ENCODE measurements at regions not wholly inside any gene's neighbourhood (a gene's known extent, or its start where the extent isn't known, plus 50 kb on each side); places are given as distances from the start of the nearest gene placed in this dataset.

DNA sequence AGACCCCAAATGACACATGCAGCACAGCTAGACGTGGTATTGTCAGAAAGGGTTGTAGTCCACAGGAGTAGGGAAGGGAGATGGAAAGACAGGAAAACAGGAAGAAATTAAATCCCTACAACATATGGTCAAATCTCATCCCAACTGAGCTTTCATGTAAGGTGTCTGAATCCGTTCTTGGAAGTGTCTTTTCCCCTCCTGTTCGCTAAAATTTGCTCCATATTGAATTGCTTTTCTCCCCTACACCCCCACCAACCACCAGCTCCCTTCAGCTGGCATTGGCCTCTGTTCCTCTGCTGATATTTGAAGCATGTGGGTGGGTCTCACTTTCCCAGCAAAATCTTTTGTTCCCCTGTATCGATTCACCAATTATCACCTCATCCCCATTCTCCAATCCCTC lies 376.2 kb upstream of the WWC1 start:
- Histone ChIP-seq H3K9me3 (ENCODE audit: insufficient read depth, low read length) (no peaks in the 10 kb centered on the region), H3K27me3 (ENCODE audit: low read length) (no peaks in the 10 kb centered on the region), H3K9ac (ENCODE audit: low read length) (no peak overlapping the region)

DNA sequence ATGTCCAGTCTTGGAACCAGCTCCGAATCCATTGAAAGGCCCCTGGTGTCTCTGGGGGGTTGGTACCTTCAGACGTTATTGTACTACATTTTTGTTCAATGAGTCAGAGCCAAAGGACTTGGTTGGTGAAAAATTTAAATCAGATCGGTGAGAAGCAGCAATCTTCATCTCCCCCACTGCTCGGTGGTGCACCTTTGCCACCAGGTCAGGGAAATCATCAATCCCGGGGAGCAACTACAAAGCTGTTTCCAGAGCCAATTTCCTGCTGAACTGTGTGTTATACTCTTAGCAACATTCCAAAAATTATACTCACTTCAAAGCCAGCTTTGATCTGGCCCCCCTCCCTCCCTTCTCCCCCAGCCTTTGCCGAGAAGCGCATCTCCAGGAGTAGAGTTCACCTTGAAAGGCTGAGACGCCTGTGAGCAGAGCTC lies 375.2 kb upstream of the WWC1 start:
- Histone ChIP-seq H3K4me2 (ENCODE audit: low read depth, low read length, poor library complexity, severe bottlenecking) (no peak overlapping the region), H3K79me2 (ENCODE audit: insufficient read depth, low read length) (no peaks in the 10 kb centered on the region), H3K9ac (ENCODE audit: low read length) (no peak overlapping the region), H3K27me3 (ENCODE audit: low read length) (no peaks in the 10 kb centered on the region), H3K36me3 (ENCODE audit: low read length) (no peaks in the 10 kb centered on the region), H3K4me3 (ENCODE audit: insufficient read depth, low read length, poor library complexity, severe bottlenecking) (no peak overlapping the region), H3K9me3 (ENCODE audit: insufficient read depth, low read length) (no peaks in the 10 kb centered on the region), H3K9me2 (replicated peaks; ENCODE audit: insufficient read depth, low read length) (no peaks in the 10 kb centered on the region), H2AFZ (ENCODE audit: low read depth, low read length, severe bottlenecking) (no peak overlapping the region), H3F3A (ENCODE audit: insufficient read depth) (no peaks in the 10 kb centered on the region), H4K20me1 (ENCODE audit: low read depth, low read length) (no peaks in the 10 kb centered on the region), H3K27ac (ENCODE audit: low read depth, low read length) (no peak overlapping the region)
- no peak for TF ChIP-seq EZH2phosphoT487 (conservative IDR thresholded peaks at IDR 0.05; ENCODE audit: low read length)
- TF ChIP-seq, protein P1, sequence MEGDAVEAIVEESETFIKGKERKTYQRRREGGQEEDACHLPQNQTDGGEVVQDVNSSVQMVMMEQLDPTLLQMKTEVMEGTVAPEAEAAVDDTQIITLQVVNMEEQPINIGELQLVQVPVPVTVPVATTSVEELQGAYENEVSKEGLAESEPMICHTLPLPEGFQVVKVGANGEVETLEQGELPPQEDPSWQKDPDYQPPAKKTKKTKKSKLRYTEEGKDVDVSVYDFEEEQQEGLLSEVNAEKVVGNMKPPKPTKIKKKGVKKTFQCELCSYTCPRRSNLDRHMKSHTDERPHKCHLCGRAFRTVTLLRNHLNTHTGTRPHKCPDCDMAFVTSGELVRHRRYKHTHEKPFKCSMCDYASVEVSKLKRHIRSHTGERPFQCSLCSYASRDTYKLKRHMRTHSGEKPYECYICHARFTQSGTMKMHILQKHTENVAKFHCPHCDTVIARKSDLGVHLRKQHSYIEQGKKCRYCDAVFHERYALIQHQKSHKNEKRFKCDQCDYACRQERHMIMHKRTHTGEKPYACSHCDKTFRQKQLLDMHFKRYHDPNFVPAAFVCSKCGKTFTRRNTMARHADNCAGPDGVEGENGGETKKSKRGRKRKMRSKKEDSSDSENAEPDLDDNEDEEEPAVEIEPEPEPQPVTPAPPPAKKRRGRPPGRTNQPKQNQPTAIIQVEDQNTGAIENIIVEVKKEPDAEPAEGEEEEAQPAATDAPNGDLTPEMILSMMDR (IDR thresholded peaks at IDR 0.05; ENCODE audit: insufficient read depth, low read length, poor library complexity, severe bottlenecking) = no peak

More for the DNA sequence above, 376.2 kb upstream of the WWC1 start:
- H3K9me2 ChIP-seq (replicated peaks; ENCODE audit: insufficient read depth, low read length) = no peaks in the 10 kb centered on the region
- H3K36me3 ChIP-seq (ENCODE audit: low read length) = no peaks in the 10 kb centered on the region
- H3K79me2 ChIP-seq (ENCODE audit: insufficient read depth, low read length) = no peaks in the 10 kb centered on the region
- H3K4me2 ChIP-seq (ENCODE audit: low read depth, low read length, poor library complexity, severe bottlenecking) = no peak overlapping the region
- no peak for TF ChIP-seq EZH2phosphoT487 (conservative IDR thresholded peaks at IDR 0.05; ENCODE audit: low read length)
- TF ChIP-seq, protein P1 (IDR thresholded peaks at IDR 0.05; ENCODE audit: insufficient read depth, low read length, poor library complexity, severe bottlenecking) = no peak
- H4K20me1 ChIP-seq (ENCODE audit: low read depth, low read length) = no peaks in the 10 kb centered on the region
- H3K27ac ChIP-seq (ENCODE audit: low read depth, low read length) = no peak overlapping the region
- no peak overlapping the region for H3K4me3 ChIP-seq (ENCODE audit: insufficient read depth, low read length, poor library complexity, severe bottlenecking)
- no peak overlapping the region for H2AFZ ChIP-seq (ENCODE audit: low read depth, low read length, severe bottlenecking)
- no peaks in the 10 kb centered on the region for H3F3A ChIP-seq (ENCODE audit: insufficient read depth)

DNA sequence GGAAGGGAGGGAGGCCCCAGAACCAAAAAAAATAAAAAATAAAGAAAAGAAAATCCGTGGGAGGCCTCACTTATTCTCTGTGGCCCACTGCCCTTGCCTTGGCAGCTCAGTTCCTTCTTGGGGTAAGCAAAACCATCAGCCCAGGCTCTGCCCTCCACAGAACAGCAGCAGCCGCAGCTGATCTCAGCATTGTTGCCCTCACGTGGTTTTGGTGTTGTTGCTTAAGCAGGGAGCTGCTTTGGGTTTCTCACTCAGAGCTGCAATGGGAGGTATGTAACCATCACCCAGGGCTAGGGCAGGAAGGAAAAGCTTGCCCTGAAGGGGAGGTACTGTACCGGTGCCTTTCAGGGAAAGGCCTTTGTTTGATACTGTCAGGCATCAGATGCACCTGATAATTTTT lies 374.7 kb upstream of the WWC1 start:
- Histone ChIP-seq H3K79me2 (ENCODE audit: insufficient read depth, low read length) (no peaks in the 10 kb centered on the region), H3K27me3 (ENCODE audit: low read length) (no peaks in the 10 kb centered on the region), H3K36me3 (ENCODE audit: low read length) (no peaks in the 10 kb centered on the region), H4K20me1 (ENCODE audit: low read depth, low read length) (no peaks in the 10 kb centered on the region), H3K27ac (ENCODE audit: low read depth, low read length) (no peak overlapping the region), H2AFZ (ENCODE audit: low read depth, low read length, severe bottlenecking) (no peak overlapping the region), H3F3A (ENCODE audit: insufficient read depth) (no peaks in the 10 kb centered on the region), H3K4me3 (ENCODE audit: insufficient read depth, low read length, poor library complexity, severe bottlenecking) (no peak overlapping the region), H3K9ac (ENCODE audit: low read length) (no peak overlapping the region), H3K9me3 (ENCODE audit: insufficient read depth, low read length) (no peaks in the 10 kb centered on the region), H3K9me2 (replicated peaks; ENCODE audit: insufficient read depth, low read length) (no peaks in the 10 kb centered on the region), H3K4me2 (ENCODE audit: low read depth, low read length, poor library complexity, severe bottlenecking) (no peak overlapping the region)
- no peak for TF ChIP-seq EZH2phosphoT487 (conservative IDR thresholded peaks at IDR 0.05; ENCODE audit: low read length)
- TF ChIP-seq, protein P1 (IDR thresholded peaks at IDR 0.05; ENCODE audit: insufficient read depth, low read length, poor library complexity, severe bottlenecking) = no peak

Measured in SU-DHL-6 (cell line).